Gastroesophageal sphincter (tissue), 4 donors: ENCODE measurements at regions not wholly inside any gene's neighbourhood (a gene's known extent, or its start where the extent isn't known, plus 50 kb on each side); places are given as distances from the start of the nearest gene placed in this dataset.

Experiments
- ATAC-seq: fragments of 150-250 bp; one replicate; pipeline ENCODE4 v1.9.1; 2016; ENCODE audit warnings: mild to moderate bottlenecking, moderate library complexity
- H3K27ac ChIP-seq, 4 donors: fragments of 200-600 bp; sonication (generic) in 3 of 4; 1 replicate in 3 of 4; 2 replicates in 1 of 4; pipeline ENCODE4 v1.5.1; 2016 to 2019
- H3K27me3 ChIP-seq: fragments of 200-600 bp; sonication (generic); one replicate; pipeline ENCODE4 v1.5.1; 2019
- H3K36me3 ChIP-seq, 2 donors: fragments of 200-600 bp; sonication (generic); one replicate each; pipeline ENCODE4 v1.5.1; 2019; ENCODE audit warnings: control low read depth in 1 of 2
- H3K4me1 ChIP-seq, 3 donors: fragments of 200-600 bp; sonication (generic); 1 replicate in 2 of 3; 2 replicates in 1 of 3; pipeline ENCODE4 v1.5.1; 2016 to 2019; ENCODE audit warnings: control low read depth in 2 of 3
- H3K4me3 ChIP-seq, 2 donors: fragments of 200-600 bp; sonication (generic); one replicate each; pipeline ENCODE4 v1.5.1; 2019; ENCODE audit warnings: mild to moderate bottlenecking in 1 of 2, moderate library complexity in 1 of 2
- H3K9me3 ChIP-seq, 3 donors: fragments of 200-600 bp; sonication (generic); one replicate each; pipeline ENCODE4 v1.5.1; 2017 to 2019; ENCODE audit warnings: control low read depth in 2 of 3
- EP300 ChIP-seq: sonication (generic); formaldehyde crosslinking; IDR thresholded peaks from one replicate; pipeline ENCODE4 v1.6.1; 2017; ENCODE audit warnings: antibody characterized with exemption, mild to moderate bottlenecking
- POLR2A ChIP-seq, 2 donors: fragments of 450-650 bp; IDR thresholded peaks; one replicate each; pipeline ENCODE4 v1.6.1; 2017; ENCODE audit warnings: antibody characterized with exemption in 2 of 2, mild to moderate bottlenecking in 2 of 2, moderate library complexity in 1 of 2
- POLR2AphosphoS5 ChIP-seq: sonication (generic); formaldehyde crosslinking; IDR thresholded peaks from one replicate; pipeline ENCODE4 v1.6.1; 2017; ENCODE audit warnings: antibody characterized with exemption
- WGBS, 2 donors: methylation state at CpG; one replicate each; pipeline ENCODE4 v1.1.5; 2018; ENCODE audit warnings: low coverage in 1 of 2; 5-methylcytosine and 5-hydroxymethylcytosine counted together
- TF ChIP-seq, protein P1 (sequence below), 4 experiments: fragments of 200-600 bp in 2 of 4; fragments of 450-650 bp in 2 of 4; sonication (generic) in 1 of 4; IDR thresholded peaks; one replicate each; pipeline ENCODE4 v1.5.1; 2017 to 2019; ENCODE audit warnings: antibody characterized with exemption in 4 of 4, mild to moderate bottlenecking in 2 of 4, moderate library complexity in 2 of 4

DNA sequence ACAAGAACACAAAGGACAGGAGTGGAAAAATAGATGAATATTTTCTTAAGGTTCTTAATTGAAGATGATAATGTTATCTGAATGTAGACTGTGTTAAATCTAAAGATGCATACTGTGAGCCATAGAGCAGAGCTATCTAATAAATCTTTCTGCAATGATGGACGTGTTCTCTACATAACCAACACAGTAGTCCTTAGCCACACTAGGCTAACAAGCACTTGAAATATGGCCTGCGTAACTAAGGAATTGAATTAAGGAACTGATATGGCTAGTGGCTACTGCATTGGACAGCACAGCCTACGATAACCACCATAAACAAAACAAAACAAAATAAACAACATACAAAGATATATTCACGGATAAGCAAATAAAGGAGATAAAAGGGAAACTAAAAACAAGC lies 181.3 kb downstream of the LYPLAL1 start:
- WGBS, 2 donors = 86 to 96% methylated on average over 4 of the region's 4 CpGs
- no peak for TF ChIP-seq POLR2AphosphoS5
- TF ChIP-seq, protein P1, sequence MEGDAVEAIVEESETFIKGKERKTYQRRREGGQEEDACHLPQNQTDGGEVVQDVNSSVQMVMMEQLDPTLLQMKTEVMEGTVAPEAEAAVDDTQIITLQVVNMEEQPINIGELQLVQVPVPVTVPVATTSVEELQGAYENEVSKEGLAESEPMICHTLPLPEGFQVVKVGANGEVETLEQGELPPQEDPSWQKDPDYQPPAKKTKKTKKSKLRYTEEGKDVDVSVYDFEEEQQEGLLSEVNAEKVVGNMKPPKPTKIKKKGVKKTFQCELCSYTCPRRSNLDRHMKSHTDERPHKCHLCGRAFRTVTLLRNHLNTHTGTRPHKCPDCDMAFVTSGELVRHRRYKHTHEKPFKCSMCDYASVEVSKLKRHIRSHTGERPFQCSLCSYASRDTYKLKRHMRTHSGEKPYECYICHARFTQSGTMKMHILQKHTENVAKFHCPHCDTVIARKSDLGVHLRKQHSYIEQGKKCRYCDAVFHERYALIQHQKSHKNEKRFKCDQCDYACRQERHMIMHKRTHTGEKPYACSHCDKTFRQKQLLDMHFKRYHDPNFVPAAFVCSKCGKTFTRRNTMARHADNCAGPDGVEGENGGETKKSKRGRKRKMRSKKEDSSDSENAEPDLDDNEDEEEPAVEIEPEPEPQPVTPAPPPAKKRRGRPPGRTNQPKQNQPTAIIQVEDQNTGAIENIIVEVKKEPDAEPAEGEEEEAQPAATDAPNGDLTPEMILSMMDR (IDR thresholded peaks at IDR 0.05) = no peak
- no peak for TF ChIP-seq POLR2A (IDR thresholded peaks at IDR 0.05)
- no peak for TF ChIP-seq EP300
- H3K36me3 ChIP-seq = no peaks in the 10 kb centered on the region
- H3K4me3 ChIP-seq = no peak overlapping the region
- H3K27ac ChIP-seq = no peak overlapping the region
- no peaks in the 10 kb centered on the region for H3K9me3 ChIP-seq
- no peaks in the 10 kb centered on the region for H3K4me1 ChIP-seq
- no peaks in the 10 kb centered on the region for H3K27me3 ChIP-seq
- no peak for ATAC-seq

DNA sequence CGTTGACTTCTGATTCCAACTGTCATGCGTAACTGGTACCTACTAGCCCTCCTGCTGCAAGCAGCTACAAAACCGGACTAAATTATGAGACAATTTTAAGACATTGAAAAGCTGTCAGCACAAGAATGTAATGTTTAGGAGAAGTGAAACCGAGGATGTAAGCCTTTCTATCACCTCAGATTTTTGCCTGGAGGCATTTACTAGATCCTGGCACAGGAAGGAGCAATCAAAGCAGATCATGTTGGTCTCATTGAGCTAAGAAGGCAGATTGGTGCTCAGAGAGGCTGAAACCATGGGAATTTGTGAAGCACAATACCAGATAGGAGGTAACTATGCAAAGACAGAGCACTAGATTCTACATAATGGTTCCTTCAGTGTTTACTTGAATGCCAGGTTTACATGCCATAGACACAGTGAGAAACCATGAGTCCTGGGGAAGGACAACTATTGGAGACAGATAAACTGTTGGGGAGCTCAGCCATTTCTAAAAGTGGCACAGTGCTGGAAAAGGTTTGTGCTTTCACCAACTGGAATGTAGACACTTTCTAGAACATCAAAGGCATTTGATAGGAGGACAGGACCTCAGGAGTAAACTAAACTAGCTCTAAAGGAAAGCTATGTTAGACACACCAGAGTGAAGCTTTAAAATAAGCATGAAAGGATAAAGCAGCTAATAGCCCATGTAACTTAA lies 179.4 kb downstream of the LYPLAL1 start:
- 68 to 76% methylated on average over 3 of the region's 4 CpGs for WGBS, 2 donors
- H3K4me1 ChIP-seq = peaks cover 0 to 6% (median under 1%) of the 10 kb centered on the region in 3 donors
- no peaks in the 10 kb centered on the region for H3K9me3 ChIP-seq
- H3K27me3 ChIP-seq = no peaks in the 10 kb centered on the region
- H3K27ac ChIP-seq = no peak overlapping the region
- no peaks in the 10 kb centered on the region for H3K36me3 ChIP-seq
- no peak overlapping the region for H3K4me3 ChIP-seq
- TF ChIP-seq, protein P1 (IDR thresholded peaks at IDR 0.05) = no peak
- no peak for TF ChIP-seq POLR2AphosphoS5
- no peak for TF ChIP-seq POLR2A (IDR thresholded peaks at IDR 0.05)
- no peak for TF ChIP-seq EP300
- ATAC-seq = no peak

DNA sequence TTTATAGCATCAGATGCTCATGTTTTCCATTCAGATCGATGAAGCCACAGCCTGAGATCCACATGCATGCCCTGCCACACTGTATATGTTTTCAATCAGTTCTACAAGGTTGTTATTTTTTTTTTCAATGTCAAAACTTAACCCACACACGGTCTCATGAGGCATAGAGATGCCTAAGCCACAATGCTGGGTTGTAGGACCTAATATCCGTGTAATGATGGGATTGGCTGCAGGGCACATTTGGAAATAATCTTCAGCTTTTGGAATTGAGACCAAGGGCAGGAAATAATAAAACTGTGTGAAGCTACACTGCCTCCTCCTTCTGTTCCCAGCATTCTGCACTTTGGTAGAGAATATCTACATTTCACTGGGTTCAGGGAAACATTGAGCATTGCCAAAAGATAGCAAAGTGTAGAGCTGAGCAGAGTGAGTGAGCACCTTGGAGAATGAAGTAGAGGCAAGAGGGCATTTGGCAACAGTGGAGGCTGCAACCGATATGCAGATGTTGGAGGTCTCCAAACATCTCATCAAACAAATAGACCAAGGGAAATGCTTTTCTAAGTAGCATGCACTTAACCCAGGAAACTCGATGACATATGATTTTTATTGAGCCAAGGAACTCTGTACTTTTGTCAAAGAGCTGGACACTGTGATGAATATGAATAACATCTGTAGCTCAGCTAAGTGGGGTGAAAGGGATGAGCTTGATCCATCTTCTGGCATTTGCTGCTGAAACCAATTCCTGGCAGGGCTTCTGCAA lies 176.7 kb downstream of the LYPLAL1 start:
- Histone ChIP-seq H3K27ac (no peak overlapping the region), H3K9me3 (no peaks in the 10 kb centered on the region), H3K4me1 (peaks cover 0 to 14% (median 5%) of the 10 kb centered on the region in 3 donors), H3K4me3 (no peak overlapping the region), H3K27me3 (no peaks in the 10 kb centered on the region), H3K36me3 (no peaks in the 10 kb centered on the region)
- ATAC-seq = no peak
- TF ChIP-seq EP300 = no peak
- no peak for TF ChIP-seq POLR2AphosphoS5
- TF ChIP-seq, protein P1 (IDR thresholded peaks at IDR 0.05) = no peak
- TF ChIP-seq POLR2A (IDR thresholded peaks at IDR 0.05) = no peak
- 63 to 66% methylated on average over 4 to 5 of the region's 5 CpGs for WGBS, 2 donors

DNA sequence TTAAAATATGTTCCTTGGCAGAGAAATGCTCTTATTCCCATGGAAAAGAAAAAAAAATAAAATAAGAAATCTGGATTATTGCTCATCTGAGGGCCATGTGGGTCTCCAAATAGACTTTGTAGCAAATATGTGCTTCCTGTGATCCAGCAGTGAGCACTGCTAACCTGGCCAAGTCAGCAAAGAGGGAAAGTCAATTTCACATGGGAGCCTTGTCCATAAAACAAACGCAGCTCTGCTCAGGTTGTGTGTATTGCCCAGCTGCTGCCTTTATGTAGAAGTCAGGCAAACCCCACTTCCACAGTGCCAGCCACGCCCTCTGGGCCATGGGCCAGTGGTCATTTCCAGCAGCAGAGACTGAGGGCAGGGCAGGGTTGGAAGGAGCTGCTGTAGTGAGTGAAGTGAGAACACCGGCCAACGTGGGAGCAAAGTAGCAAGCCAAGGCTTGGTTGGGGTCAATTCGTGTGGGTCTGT lies 174.3 kb downstream of the LYPLAL1 start:
- peaks cover 0 to 14% (median 5%) of the 10 kb centered on the region in 3 donors for H3K4me1 ChIP-seq
- no peaks in the 10 kb centered on the region for H3K36me3 ChIP-seq
- no peaks in the 10 kb centered on the region for H3K9me3 ChIP-seq
- TF ChIP-seq, protein P1 (IDR thresholded peaks at IDR 0.05) = no peak
- TF ChIP-seq POLR2AphosphoS5 (no peak), EP300 (no peak), POLR2A (IDR thresholded peaks at IDR 0.05) (no peak)
- no peak overlapping the region for H3K4me3 ChIP-seq
- peak overlapping the region in 1 of 4 donors; percentile 9 for H3K27ac ChIP-seq
- no peaks in the 10 kb centered on the region for H3K27me3 ChIP-seq
- WGBS, 2 donors = 19 to 100% methylated on average over 1 to 4 of the region's 5 CpGs
- ATAC-seq = peak; percentile 23
